Bronchial epithelial cell (primary cell): ENCODE measurements at regions not wholly inside any gene's neighbourhood (a gene's known extent, or its start where the extent isn't known, plus 50 kb on each side); places are given as distances from the start of the nearest gene placed in this dataset.

Experiments used
- DNase-seq: peaks from one replicate; pipeline ENCODE4 v3.0.0-alpha.2; 2010; ENCODE audit warnings: low read depth
- FAIRE-seq: peaks from 2 replicates; lab custom pipeline; 2011; peaks lifted over from hg19 to GRCh38; lab: Jason Lieb, UNC
- H3K27me3 ChIP-seq: 2 replicates; pipeline ENCODE4 v1.5.1; 2011; ENCODE audit warnings: low read length; ENCODE audit not compliant: control insufficient read depth, insufficient read depth
- H3K36me3 ChIP-seq: 2 replicates; pipeline ENCODE4 v1.5.1; 2011; ENCODE audit warnings: low read length; ENCODE audit not compliant: control insufficient read depth, insufficient read depth
- H3K4me3 ChIP-seq: 2 replicates; pipeline ENCODE4 v1.5.1; 2011; ENCODE audit warnings: mild to moderate bottlenecking, low read depth, low read length, control low read depth
- CTCF ChIP-seq: IDR thresholded peaks from 2 replicates; pipeline ENCODE4 v1.5.1; 2011; ENCODE audit warnings: mild to moderate bottlenecking, moderate library complexity, low read length, control low read depth, inconsistent platforms; ENCODE audit not compliant: insufficient read depth, severe bottlenecking

GRCh38 chrX:30468471-30468870, 109.1 kb downstream of the TASL start:
- FAIRE-seq (no peak), DNase-seq (no peak)
- no peak for TF ChIP-seq CTCF
- H3K36me3 ChIP-seq, result no peaks in the 10 kb centered on the region
- H3K27me3 ChIP-seq, result no peaks in the 10 kb centered on the region
- H3K4me3 ChIP-seq, result no peak overlapping the region
